SK-N-SH (cell line): ENCODE measurements at regions not wholly inside any gene's neighbourhood (a gene's known extent, or its start where the extent isn't known, plus 50 kb on each side); places are given as distances from the start of the nearest gene placed in this dataset.

Experiments used
- CTCF ChIA-PET: fragments of 300-600, 350-600 bp; formaldehyde crosslinking; extraction: SDS; loops from one replicate; lab custom pipeline; 2021; lab: Yijun Ruan, JAX
- POLR2A ChIA-PET: fragments of 350-600 bp; sonication (Branson Sonifier 250); formaldehyde crosslinking; extraction: SDS; loops from one replicate; lab custom pipeline; 2020; ENCODE audit warnings: antibody characterized with exemption, inconsistent platforms; lab: Yijun Ruan, JAX
- DNase-seq: peaks from one replicate; pipeline ENCODE4 v3.0.0; 2012
- H2AFZ ChIP-seq: fragments of 200-600 bp; sonication (generic); 2 replicates; pipeline ENCODE4 v1.8.1; 2016; ENCODE audit warnings: antibody characterized with exemption, mild to moderate bottlenecking, low read depth
- H3F3A ChIP-seq: fragments of 200-600 bp; sonication (generic); replicated peaks from 2 replicates; pipeline ENCODE3; 2016; ENCODE audit warnings: antibody characterized with exemption, mild to moderate bottlenecking; ENCODE audit not compliant: insufficient read depth
- H3K27ac ChIP-seq, 2 experiments: fragments of 200-500 bp in 1 of 2; fragments of 200-600 bp in 1 of 2; sonication (Bioruptor generic) in 1 of 2; sonication (generic), shearing (Covaris generic) in 1 of 2; 2 replicates each; pipeline versions ENCODE4 v1.5.1 to v1.6.1; 2014 to 2016; ENCODE audit warnings: low read depth in 2 of 2, inconsistent platforms in 1 of 2, low read length in 1 of 2, mild to moderate bottlenecking in 1 of 2, mixed read lengths in 1 of 2
- H3K27me3 ChIP-seq: fragments of 200-600 bp; sonication (generic), shearing (Covaris generic); 2 replicates; pipeline ENCODE4 v1.6.1; 2016; ENCODE audit warnings: mixed run types; ENCODE audit not compliant: insufficient read depth
- H3K36me3 ChIP-seq, 2 experiments: fragments of 200-500 bp in 1 of 2; fragments of 200-600 bp in 1 of 2; sonication (Bioruptor generic) in 1 of 2; sonication (generic) in 1 of 2; replicated peaks in 1 of 2; 2 replicates each; pipeline versions ENCODE3 to v1.5.1; 2014 to 2016; ENCODE audit warnings: low read length in 1 of 2, mild to moderate bottlenecking in 1 of 2; ENCODE audit not compliant: insufficient read depth in 2 of 2, control insufficient read depth in 1 of 2
- H3K4me1 ChIP-seq, 2 experiments: fragments of 200-500 bp in 1 of 2; fragments of 200-600 bp in 1 of 2; sonication (Bioruptor generic) in 1 of 2; sonication (generic), shearing (Covaris generic) in 1 of 2; 2 replicates each; pipeline versions ENCODE4 v1.5.1 to v1.6.1; 2014 to 2016; ENCODE audit warnings: low read depth in 1 of 2, low read length in 1 of 2, mixed run types in 1 of 2; ENCODE audit not compliant: insufficient read depth in 2 of 2, control insufficient read depth in 1 of 2
- H3K4me2 ChIP-seq: fragments of 200-600 bp; sonication (generic), shearing (Covaris generic); 2 replicates; pipeline ENCODE4 v1.6.1; 2017; ENCODE audit warnings: mixed run types
- H3K4me3 ChIP-seq, 2 experiments: fragments of 200-500 bp in 1 of 2; fragments of 200-600 bp in 1 of 2; sonication (Bioruptor generic) in 1 of 2; sonication (generic), shearing (Covaris generic) in 1 of 2; 2 replicates each; pipeline versions ENCODE4 v1.5.1 to v1.8.1; 2014 to 2016; ENCODE audit warnings: low read depth in 2 of 2, inconsistent platforms in 1 of 2, low read length in 1 of 2, mild to moderate bottlenecking in 1 of 2, mixed read lengths in 1 of 2, moderate library complexity in 1 of 2
- H3K79me2 ChIP-seq: fragments of 200-600 bp; sonication (generic); 2 replicates; pipeline ENCODE4 v1.8.1; 2017; ENCODE audit warnings: mild to moderate bottlenecking; ENCODE audit not compliant: insufficient read depth
- H3K9ac ChIP-seq: fragments of 200-600 bp; sonication (generic); 2 replicates; pipeline ENCODE4 v1.6.1; 2017; ENCODE audit warnings: mixed run types
- H3K9me2 ChIP-seq: fragments of 200-600 bp; sonication (generic); 2 replicates; pipeline ENCODE4 v1.6.1; 2017; ENCODE audit warnings: mixed run types
- H3K9me3 ChIP-seq: fragments of 200-600 bp; sonication (generic); 2 replicates; pipeline ENCODE4 v1.6.1; 2017; ENCODE audit warnings: mixed run types, mild to moderate bottlenecking, moderate library complexity
- H4K20me1 ChIP-seq: fragments of 200-600 bp; sonication (generic); 2 replicates; pipeline ENCODE4 v1.6.1; 2017; ENCODE audit warnings: mild to moderate bottlenecking, mixed run types; ENCODE audit not compliant: insufficient read depth
- GABPA ChIP-seq: IDR thresholded peaks from 2 replicates; pipeline ENCODE4 v1.4.0; 2012; ENCODE audit warnings: low read depth, mild to moderate bottlenecking
- NFIC ChIP-seq: IDR thresholded peaks from 2 replicates; pipeline ENCODE4 v1.4.0; 2012; ENCODE audit warnings: borderline replicate concordance
- POLR2AphosphoS5 ChIP-seq: IDR thresholded peaks from 2 replicates; pipeline ENCODE4 v1.6.1; 2012; ENCODE audit warnings: low read depth, low read length
- SMC3 ChIP-seq: IDR thresholded peaks from 2 replicates; pipeline ENCODE4 v1.6.1; 2012; ENCODE audit warnings: low read depth, low read length, improper control_type of control experiment
- TAF1 ChIP-seq: IDR thresholded peaks from 2 replicates; pipeline ENCODE4 v1.6.1; 2012; ENCODE audit warnings: low read depth, mild to moderate bottlenecking, low read length, moderate library complexity, borderline replicate concordance
- YY1 ChIP-seq: IDR thresholded peaks from 2 replicates; pipeline ENCODE4 v1.4.0; 2012; ENCODE audit warnings: low read depth, mild to moderate bottlenecking
- WGBS: methylation state at CpG from one replicate; pipeline ENCODE4 v1.1.6; 2017; ENCODE audit warnings: low lambda C conversion rate; 5-methylcytosine and 5-hydroxymethylcytosine counted together
- TF ChIP-seq, protein P1 (sequence below): fragments of 200-600 bp; sonication (generic); IDR thresholded peaks from 2 replicates; pipeline ENCODE4 v1.6.1; 2017; ENCODE audit warnings: antibody characterized with exemption, mild to moderate bottlenecking, moderate library complexity
- TF ChIP-seq, protein P2 (sequence below): IDR thresholded peaks from 2 replicates; pipeline ENCODE4 v1.4.0; 2012; ENCODE audit warnings: low read depth, borderline replicate concordance
- TF ChIP-seq, protein P3 (sequence below): IDR thresholded peaks from 2 replicates; pipeline ENCODE4 v1.6.1; 2012; ENCODE audit warnings: mild to moderate bottlenecking, low read depth, low read length, moderate library complexity

DNA sequence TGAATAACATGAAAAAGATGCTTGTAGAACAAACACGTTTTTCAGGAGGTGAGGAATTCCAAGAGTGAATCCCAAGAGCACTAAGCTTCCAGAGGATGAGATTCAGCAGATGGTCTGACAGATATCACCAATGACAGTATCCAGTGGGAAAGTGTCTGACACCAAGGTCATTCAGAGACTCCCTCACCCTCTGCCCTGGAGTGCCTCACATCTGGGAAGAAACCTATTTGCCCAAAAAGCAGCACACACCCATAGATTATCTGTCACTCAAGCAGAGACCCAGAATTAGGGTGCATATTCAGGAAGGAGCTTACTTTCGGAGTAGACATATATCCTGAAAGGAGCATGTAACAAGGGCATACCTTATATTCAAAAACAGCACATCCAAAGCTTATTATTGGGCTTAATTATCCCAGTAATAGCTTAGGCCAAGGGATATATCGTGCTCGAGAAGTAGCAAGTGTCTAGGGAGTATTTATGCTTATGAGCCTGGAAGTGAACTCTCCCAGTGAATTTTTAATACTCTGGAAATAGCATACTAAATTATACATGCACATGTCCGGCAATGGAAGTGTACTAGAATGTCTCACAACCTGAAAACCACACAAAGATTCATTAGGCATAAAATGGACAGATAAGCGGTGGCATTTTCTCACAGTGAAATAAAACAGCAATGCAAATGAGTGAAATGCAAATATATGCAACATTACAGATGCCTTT is 998.1 kb upstream of the TMEM132C start:
- Histone ChIP-seq H3K4me3 (no peak overlapping the region), H3K9ac (no peak overlapping the region), H2AFZ (no peak overlapping the region), H3K9me3 (no peaks in the 10 kb centered on the region), H3K4me1 (no peaks in the 10 kb centered on the region), H3F3A (no peaks in the 10 kb centered on the region), H3K4me2 (no peak overlapping the region), H3K9me2 (no peaks in the 10 kb centered on the region), H3K79me2 (no peaks in the 10 kb centered on the region), H3K36me3 (no peaks in the 10 kb centered on the region), H3K27ac (no peak overlapping the region), H4K20me1 (no peaks in the 10 kb centered on the region), H3K27me3 (no peaks in the 10 kb centered on the region)
- ChIA-PET POLR2A (no interaction called here), CTCF (interaction anchor here (1.4 kb wide), 1 partner anchor 24 kb away, joined by 3 read pairs; no protein-coding TSS in a partner anchor)
- 14% methylated on average over 6 of the region's 6 CpGs for WGBS
- no peak for DNase-seq
- TF ChIP-seq, protein P1, sequence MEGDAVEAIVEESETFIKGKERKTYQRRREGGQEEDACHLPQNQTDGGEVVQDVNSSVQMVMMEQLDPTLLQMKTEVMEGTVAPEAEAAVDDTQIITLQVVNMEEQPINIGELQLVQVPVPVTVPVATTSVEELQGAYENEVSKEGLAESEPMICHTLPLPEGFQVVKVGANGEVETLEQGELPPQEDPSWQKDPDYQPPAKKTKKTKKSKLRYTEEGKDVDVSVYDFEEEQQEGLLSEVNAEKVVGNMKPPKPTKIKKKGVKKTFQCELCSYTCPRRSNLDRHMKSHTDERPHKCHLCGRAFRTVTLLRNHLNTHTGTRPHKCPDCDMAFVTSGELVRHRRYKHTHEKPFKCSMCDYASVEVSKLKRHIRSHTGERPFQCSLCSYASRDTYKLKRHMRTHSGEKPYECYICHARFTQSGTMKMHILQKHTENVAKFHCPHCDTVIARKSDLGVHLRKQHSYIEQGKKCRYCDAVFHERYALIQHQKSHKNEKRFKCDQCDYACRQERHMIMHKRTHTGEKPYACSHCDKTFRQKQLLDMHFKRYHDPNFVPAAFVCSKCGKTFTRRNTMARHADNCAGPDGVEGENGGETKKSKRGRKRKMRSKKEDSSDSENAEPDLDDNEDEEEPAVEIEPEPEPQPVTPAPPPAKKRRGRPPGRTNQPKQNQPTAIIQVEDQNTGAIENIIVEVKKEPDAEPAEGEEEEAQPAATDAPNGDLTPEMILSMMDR = no peak
- TF ChIP-seq, protein P2, sequence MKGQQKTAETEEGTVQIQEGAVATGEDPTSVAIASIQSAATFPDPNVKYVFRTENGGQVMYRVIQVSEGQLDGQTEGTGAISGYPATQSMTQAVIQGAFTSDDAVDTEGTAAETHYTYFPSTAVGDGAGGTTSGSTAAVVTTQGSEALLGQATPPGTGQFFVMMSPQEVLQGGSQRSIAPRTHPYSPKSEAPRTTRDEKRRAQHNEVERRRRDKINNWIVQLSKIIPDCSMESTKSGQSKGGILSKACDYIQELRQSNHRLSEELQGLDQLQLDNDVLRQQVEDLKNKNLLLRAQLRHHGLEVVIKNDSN = no peak
- TF ChIP-seq SMC3 (no peak), NFIC (no peak), POLR2AphosphoS5 (no peak), GABPA (no peak), YY1 (no peak)

DNA sequence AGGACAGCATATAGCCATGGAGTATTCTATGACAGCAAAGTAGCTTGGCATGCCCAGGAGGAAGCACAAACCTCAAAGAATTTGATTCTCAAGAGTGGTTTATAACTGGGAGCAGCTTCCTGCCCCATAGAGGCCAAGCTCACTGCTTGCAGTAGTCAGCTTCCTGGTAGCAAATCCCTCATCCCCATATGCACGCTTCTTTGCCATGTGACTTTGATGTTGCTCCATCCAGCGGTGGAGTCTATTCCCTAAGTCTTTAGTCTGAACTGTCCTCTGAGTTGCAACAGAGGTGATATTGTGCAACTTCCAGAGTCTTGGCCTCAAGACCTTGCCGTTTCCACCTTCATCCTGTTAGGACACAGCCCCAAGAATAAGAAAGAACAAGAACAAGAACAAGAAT is 996.8 kb upstream of the TMEM132C start:
- H3K79me2 ChIP-seq = no peaks in the 10 kb centered on the region
- no peak overlapping the region for H2AFZ ChIP-seq
- H3K4me3 ChIP-seq = no peak overlapping the region
- TF ChIP-seq, protein P3, sequence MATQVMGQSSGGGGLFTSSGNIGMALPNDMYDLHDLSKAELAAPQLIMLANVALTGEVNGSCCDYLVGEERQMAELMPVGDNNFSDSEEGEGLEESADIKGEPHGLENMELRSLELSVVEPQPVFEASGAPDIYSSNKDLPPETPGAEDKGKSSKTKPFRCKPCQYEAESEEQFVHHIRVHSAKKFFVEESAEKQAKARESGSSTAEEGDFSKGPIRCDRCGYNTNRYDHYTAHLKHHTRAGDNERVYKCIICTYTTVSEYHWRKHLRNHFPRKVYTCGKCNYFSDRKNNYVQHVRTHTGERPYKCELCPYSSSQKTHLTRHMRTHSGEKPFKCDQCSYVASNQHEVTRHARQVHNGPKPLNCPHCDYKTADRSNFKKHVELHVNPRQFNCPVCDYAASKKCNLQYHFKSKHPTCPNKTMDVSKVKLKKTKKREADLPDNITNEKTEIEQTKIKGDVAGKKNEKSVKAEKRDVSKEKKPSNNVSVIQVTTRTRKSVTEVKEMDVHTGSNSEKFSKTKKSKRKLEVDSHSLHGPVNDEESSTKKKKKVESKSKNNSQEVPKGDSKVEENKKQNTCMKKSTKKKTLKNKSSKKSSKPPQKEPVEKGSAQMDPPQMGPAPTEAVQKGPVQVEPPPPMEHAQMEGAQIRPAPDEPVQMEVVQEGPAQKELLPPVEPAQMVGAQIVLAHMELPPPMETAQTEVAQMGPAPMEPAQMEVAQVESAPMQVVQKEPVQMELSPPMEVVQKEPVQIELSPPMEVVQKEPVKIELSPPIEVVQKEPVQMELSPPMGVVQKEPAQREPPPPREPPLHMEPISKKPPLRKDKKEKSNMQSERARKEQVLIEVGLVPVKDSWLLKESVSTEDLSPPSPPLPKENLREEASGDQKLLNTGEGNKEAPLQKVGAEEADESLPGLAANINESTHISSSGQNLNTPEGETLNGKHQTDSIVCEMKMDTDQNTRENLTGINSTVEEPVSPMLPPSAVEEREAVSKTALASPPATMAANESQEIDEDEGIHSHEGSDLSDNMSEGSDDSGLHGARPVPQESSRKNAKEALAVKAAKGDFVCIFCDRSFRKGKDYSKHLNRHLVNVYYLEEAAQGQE = no peak
- TF ChIP-seq TAF1 = no peak
- no peaks in the 10 kb centered on the region for H3K9me2 ChIP-seq
- ChIA-PET CTCF (no interaction called here), POLR2A (no interaction called here)
- no peak overlapping the region for H3K27ac ChIP-seq
- H3K4me1 ChIP-seq = no peaks in the 10 kb centered on the region
- DNase-seq = no peak
- no peaks in the 10 kb centered on the region for H4K20me1 ChIP-seq
- H3K4me2 ChIP-seq = no peak overlapping the region
- no peaks in the 10 kb centered on the region for H3F3A ChIP-seq
- no peaks in the 10 kb centered on the region for H3K9me3 ChIP-seq
- 36% methylated on average over 3 of the region's 3 CpGs for WGBS
- H3K36me3 ChIP-seq = no peaks in the 10 kb centered on the region
- H3K27me3 ChIP-seq = no peaks in the 10 kb centered on the region
- no peak overlapping the region for H3K9ac ChIP-seq
